Stromal cell of bone marrow (primary cell): ENCODE measurements at regions not wholly inside any gene's neighbourhood (a gene's known extent, or its start where the extent isn't known, plus 50 kb on each side); places are given as distances from the start of the nearest gene placed in this dataset.

ENCODE experiments used
- DNase-seq: peaks from one replicate; pipeline ENCODE4 v3.0.0-alpha.2; 2012; ENCODE audit warnings: low read depth

- DNase-seq, result no peak
Observed at GRCh38 chr22:49481659-49482399, 345.8 kb downstream of the BRD1 start.

- DNase-seq, result no peak
Observed at GRCh38 chr22:49480896-49481658, 346.6 kb downstream of the BRD1 start.

- no peak for DNase-seq
Observed at GRCh38 chr22:49480331-49480730, 347.3 kb downstream of the BRD1 start.

GRCh38 chr22:49479566-49479965 lies 348.1 kb downstream of the BRD1 start:
- no peak for DNase-seq

GRCh38 chr22:49476800-49477400 lies 350.8 kb downstream of the BRD1 start:
- no peak for DNase-seq

- no peak for DNase-seq
Observed at GRCh38 chr22:49476176-49476575, 351.5 kb downstream of the BRD1 start.

GRCh38 chr22:49475253-49475652 lies 352.4 kb downstream of the BRD1 start:
- no peak for DNase-seq

GRCh38 chr22:49473286-49473685 lies 354.4 kb downstream of the BRD1 start:
- no peak for DNase-seq

GRCh38 chr22:49470741-49471503 lies 356.8 kb downstream of the BRD1 start:
- DNase-seq, result no peak

GRCh38 chr22:49469896-49470740 lies 357.6 kb downstream of the BRD1 start:
- DNase-seq, result no peak

- no peak for DNase-seq
Observed at GRCh38 chr22:49468487-49469198, 359.0 kb downstream of the BRD1 start.

- DNase-seq, result no peak
Observed at GRCh38 chr22:49466878-49467595, 360.6 kb downstream of the BRD1 start.

- no peak for DNase-seq
Observed at GRCh38 chr22:49464037-49464436, 363.6 kb downstream of the BRD1 start.

GRCh38 chr22:49462795-49463194 lies 364.9 kb downstream of the BRD1 start:
- no peak for DNase-seq

- no peak for DNase-seq
Observed at GRCh38 chr22:49462291-49462690, 365.4 kb downstream of the BRD1 start.

GRCh38 chr22:49461674-49462073 lies 366.0 kb downstream of the BRD1 start:
- no peak for DNase-seq

- no peak for DNase-seq
Observed at GRCh38 chr22:49460592-49461281, 366.9 kb downstream of the BRD1 start.

GRCh38 chr22:49460091-49460490 lies 367.6 kb downstream of the BRD1 start:
- DNase-seq, result no peak

- DNase-seq, result no peak
Observed at GRCh38 chr22:49458708-49459099, 369.0 kb downstream of the BRD1 start.
